Endothelial cell of umbilical vein (primary cell): ENCODE measurements at regions not wholly inside any gene's neighbourhood (a gene's known extent, or its start where the extent isn't known, plus 50 kb on each side); places are given as distances from the start of the nearest gene placed in this dataset.

ENCODE experiments used
- BruUV-seq: library from RNA; stranded (reverse); fragments of 400-500 nt; replicated peaks from 2 replicates; lab custom pipeline; 2021; lab: Mats Ljungman, UMichigan
- CTCF ChIA-PET: fragments of 300-600, 350-600 bp; sonication (Branson Sonifier 250); formaldehyde crosslinking; loops from one replicate; lab custom pipeline; 2021; ENCODE audit warnings: antibody characterized with exemption, inconsistent platforms; lab: Charles Lee
- POLR2A ChIA-PET: fragments of 300-600, 350-600 bp; sonication (Branson Sonifier 250); formaldehyde crosslinking; loops from one replicate; lab custom pipeline; 2021; ENCODE audit warnings: antibody characterized with exemption, inconsistent platforms; lab: Charles Lee
- DNase-seq: peaks from one replicate; pipeline ENCODE4 v3.0.0-alpha.2; 2011; ENCODE audit warnings: low read depth, low spot score
- FAIRE-seq: peaks from 2 replicates; lab custom pipeline; 2011; peaks lifted over from hg19 to GRCh38; lab: Jason Lieb, UNC
- H2AFZ ChIP-seq: 2 replicates; pipeline ENCODE4 v1.6.0; 2012; ENCODE audit warnings: low read depth, low read length, control low read depth, inconsistent platforms
- H3K27ac ChIP-seq: 2 replicates; pipeline ENCODE4 v1.5.1; 2011; ENCODE audit warnings: low read depth, mild to moderate bottlenecking, control low read depth, low read length, moderate library complexity; ENCODE audit not compliant: insufficient read depth
- H3K27me3 ChIP-seq, 2 experiments: 2 replicates each; pipeline versions ENCODE4 v1.6.0 to v1.6.1; 2011; ENCODE audit warnings: low read length in 2 of 2, mixed read lengths in 1 of 2; ENCODE audit not compliant: control insufficient read depth in 2 of 2, insufficient read depth in 2 of 2
- H3K36me3 ChIP-seq, 2 experiments: 2 replicates in 1 of 2; 3 replicates in 1 of 2; pipeline ENCODE4 v1.5.1; 2011; ENCODE audit warnings: low read length in 2 of 2, mild to moderate bottlenecking in 1 of 2, moderate library complexity in 1 of 2; ENCODE audit not compliant: control insufficient read depth in 2 of 2, insufficient read depth in 2 of 2; ENCODE audit errors: extremely low read depth in 1 of 2
- H3K4me1 ChIP-seq: 3 replicates; pipeline ENCODE4 v1.5.1; 2011; ENCODE audit warnings: mild to moderate bottlenecking, low read length; ENCODE audit not compliant: control insufficient read depth, insufficient read depth; ENCODE audit errors: extremely low read depth
- H3K4me2 ChIP-seq: 2 replicates; pipeline ENCODE4 v1.6.1; 2011; ENCODE audit warnings: low read length, control low read depth, mixed read lengths; ENCODE audit not compliant: insufficient read depth
- H3K4me3 ChIP-seq, 3 experiments: fragments of 200-600 bp in 1 of 3; sonication (generic), shearing (Covaris generic) in 1 of 3; replicated peaks in 1 of 3; 2 replicates each; pipeline ENCODE4 v1.5.1; 2011 to 2016; ENCODE audit warnings: control low read depth in 3 of 3, low read length in 3 of 3, mild to moderate bottlenecking in 2 of 3, inconsistent platforms in 1 of 3, low read depth in 1 of 3, moderate library complexity in 1 of 3; ENCODE audit not compliant: insufficient read depth in 1 of 3
- H3K79me2 ChIP-seq: 2 replicates; pipeline ENCODE4 v1.6.0; 2012; ENCODE audit warnings: low read length, inconsistent platforms; ENCODE audit not compliant: control insufficient read depth, insufficient read depth
- H3K9ac ChIP-seq: replicated peaks from 2 replicates; pipeline ENCODE3; 2011; ENCODE audit warnings: low read length, control low read depth; ENCODE audit not compliant: insufficient read depth; ENCODE audit errors: extremely low read depth
- H3K9me1 ChIP-seq: replicated peaks from 3 replicates; pipeline ENCODE4 v1.6.0; 2011; ENCODE audit warnings: mild to moderate bottlenecking, low read length; ENCODE audit not compliant: control insufficient read depth, insufficient read depth; ENCODE audit errors: extremely low read depth
- H3K9me3 ChIP-seq: replicated peaks from 2 replicates; pipeline ENCODE4 v1.5.1; 2012; ENCODE audit warnings: low read length, inconsistent platforms; ENCODE audit not compliant: control insufficient read depth, insufficient read depth
- H4K20me1 ChIP-seq: replicated peaks from 2 replicates; pipeline ENCODE3; 2011; ENCODE audit warnings: mild to moderate bottlenecking, low read length; ENCODE audit not compliant: control insufficient read depth, insufficient read depth; ENCODE audit errors: extremely low read depth
- CTCF ChIP-seq, 2 donors: IDR thresholded peaks; 1 replicate in 1 of 2; 2 replicates in 1 of 2; pipeline ENCODE4 v1.5.1; 2011; ENCODE audit warnings: low read length in 2 of 2, mild to moderate bottlenecking in 2 of 2, moderate library complexity in 2 of 2, control low read depth in 1 of 2, inconsistent platforms in 1 of 2, low read depth in 1 of 2; ENCODE audit not compliant: insufficient read depth in 1 of 2; ENCODE audit errors: extremely low read depth in 1 of 2
- EZH2 ChIP-seq: IDR thresholded peaks from 2 replicates; pipeline ENCODE4 v1.6.1; 2012; ENCODE audit warnings: borderline replicate concordance, low read depth, mild to moderate bottlenecking, moderate library complexity, low read length, inconsistent platforms; ENCODE audit not compliant: severe bottlenecking
- FOS ChIP-seq: IDR thresholded peaks from 2 replicates; pipeline ENCODE4 v1.6.1; 2011; ENCODE audit warnings: mild to moderate bottlenecking, low read length, moderate library complexity, borderline replicate concordance; ENCODE audit not compliant: insufficient read depth
- GATA2 ChIP-seq: IDR thresholded peaks from 2 replicates; pipeline ENCODE4 v1.7.0; 2011; ENCODE audit warnings: low read depth, mild to moderate bottlenecking, moderate library complexity, mixed read lengths, low read length; ENCODE audit not compliant: insufficient read length, insufficient read depth
- MYC ChIP-seq: IDR thresholded peaks from one replicate; pipeline ENCODE4 v1.6.1; 2011; ENCODE audit warnings: mild to moderate bottlenecking, low read depth, low read length
- POLR2A ChIP-seq: IDR thresholded peaks from 2 replicates; pipeline ENCODE4 v1.6.1; 2012; ENCODE audit warnings: low read depth, mild to moderate bottlenecking, control low read depth, low read length
- dilution Hi-C: fragments of 300-500 bp; cut with MboI; formaldehyde crosslinking; loops from one replicate; pipeline ENCODE4 v1.15.0; 2019; ENCODE audit warnings: low sequenced_read_pairs; ENCODE audit not compliant: extremely low pct_ligation_motif_present
- intact Hi-C: fragments of 100-400 bp; cut with micrococcal nuclease; formaldehyde crosslinking; loops from one replicate; pipeline ENCODE4 v1.10.0; 2022
- TF ChIP-seq, protein P1 (sequence below): IDR thresholded peaks from 2 replicates; pipeline ENCODE4 v1.6.1; 2011; ENCODE audit not compliant: insufficient read depth, insufficient read length

GRCh38 chr20:60108397-60108796 lies 150.2 kb downstream of the CDH26 start:
- Histone ChIP-seq H4K20me1 (no peaks in the 10 kb centered on the region), H2AFZ (no peak overlapping the region), H3K9me1 (no peaks in the 10 kb centered on the region), H3K27me3 (no peaks in the 10 kb centered on the region), H3K9me3 (peaks cover 8% of the 10 kb centered on the region), H3K9ac (no peak overlapping the region), H3K4me3 (no peak overlapping the region), H3K36me3 (no peaks in the 10 kb centered on the region), H3K79me2 (no peaks in the 10 kb centered on the region), H3K4me2 (no peak overlapping the region), H3K27ac (no peak overlapping the region), H3K4me1 (no peaks in the 10 kb centered on the region)
- DNase-seq = no peak
- FAIRE-seq = no peak
- POLR2A ChIA-PET = no interaction called here
- BruUV-seq = no TSS peak
- CTCF ChIA-PET = no interaction called here
- no peak for TF ChIP-seq CTCF (IDR thresholded peaks at IDR 0.05; ENCODE audit: extremely low read depth in 1 of 2, insufficient read depth in 1 of 2, low read depth in 1 of 2, low read length in 2 of 2)
- no peak for TF ChIP-seq MYC
- TF ChIP-seq EZH2 = no peak
- TF ChIP-seq GATA2 = no peak
- intact Hi-C loops = no loop called here
- dilution Hi-C loops = no loop called here

GRCh38 chr20:60113024-60113724 lies 155.0 kb downstream of the CDH26 start:
- no peak for DNase-seq
- intact Hi-C loops = no loop called here
- ChIA-PET CTCF (no interaction called here), POLR2A (no interaction called here)
- Histone ChIP-seq H3K4me1 (no peaks in the 10 kb centered on the region), H3K4me3 (no peak overlapping the region), H3K9me3 (peaks cover 3% of the 10 kb centered on the region), H3K9ac (no peak overlapping the region), H2AFZ (no peak overlapping the region), H3K27ac (no peak overlapping the region), H3K4me2 (no peak overlapping the region), H4K20me1 (no peaks in the 10 kb centered on the region), H3K79me2 (no peaks in the 10 kb centered on the region), H3K36me3 (no peaks in the 10 kb centered on the region), H3K9me1 (no peaks in the 10 kb centered on the region), H3K27me3 (no peaks in the 10 kb centered on the region)
- BruUV-seq = no TSS peak
- TF ChIP-seq CTCF (IDR thresholded peaks at IDR 0.05; ENCODE audit: extremely low read depth in 1 of 2, insufficient read depth in 1 of 2, low read depth in 1 of 2, low read length in 2 of 2) (no peak), POLR2A (no peak), MYC (no peak), FOS (no peak), EZH2 (no peak)
- TF ChIP-seq, protein P1, sequence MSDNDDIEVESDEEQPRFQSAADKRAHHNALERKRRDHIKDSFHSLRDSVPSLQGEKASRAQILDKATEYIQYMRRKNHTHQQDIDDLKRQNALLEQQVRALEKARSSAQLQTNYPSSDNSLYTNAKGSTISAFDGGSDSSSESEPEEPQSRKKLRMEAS = no peak
- dilution Hi-C loops = no loop called here
- FAIRE-seq = no peak
